GDM1 (cell line): ENCODE measurements at regions not wholly inside any gene's neighbourhood (a gene's known extent, or its start where the extent isn't known, plus 50 kb on each side); places are given as distances from the start of the nearest gene placed in this dataset.

Experiments used
- DNase-seq: peaks from one replicate; lab custom pipeline; 2025; lab: John Stamatoyannopoulos, UW

DNA sequence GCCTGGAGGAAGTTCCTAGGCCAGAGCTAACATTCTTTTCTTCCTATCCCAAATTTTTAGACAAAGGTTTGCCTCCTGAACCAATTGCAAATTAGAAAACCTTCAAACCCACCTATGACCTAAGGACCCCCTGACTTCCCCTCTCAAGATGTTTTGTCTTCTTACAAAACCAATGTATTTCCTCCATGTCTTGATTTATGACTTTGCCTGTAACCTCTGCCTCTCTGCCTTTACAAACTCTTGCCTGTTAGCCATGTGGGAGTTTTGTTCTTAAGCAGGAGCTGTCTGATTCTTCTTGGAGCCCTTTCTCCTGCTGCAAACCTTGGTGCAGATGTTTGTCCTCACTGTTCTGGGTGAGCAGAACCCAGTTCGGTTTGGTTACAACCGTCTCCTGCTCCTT is 222.3 kb upstream of the BOD1L1 start:
- DNase-seq: no peak

DNA sequence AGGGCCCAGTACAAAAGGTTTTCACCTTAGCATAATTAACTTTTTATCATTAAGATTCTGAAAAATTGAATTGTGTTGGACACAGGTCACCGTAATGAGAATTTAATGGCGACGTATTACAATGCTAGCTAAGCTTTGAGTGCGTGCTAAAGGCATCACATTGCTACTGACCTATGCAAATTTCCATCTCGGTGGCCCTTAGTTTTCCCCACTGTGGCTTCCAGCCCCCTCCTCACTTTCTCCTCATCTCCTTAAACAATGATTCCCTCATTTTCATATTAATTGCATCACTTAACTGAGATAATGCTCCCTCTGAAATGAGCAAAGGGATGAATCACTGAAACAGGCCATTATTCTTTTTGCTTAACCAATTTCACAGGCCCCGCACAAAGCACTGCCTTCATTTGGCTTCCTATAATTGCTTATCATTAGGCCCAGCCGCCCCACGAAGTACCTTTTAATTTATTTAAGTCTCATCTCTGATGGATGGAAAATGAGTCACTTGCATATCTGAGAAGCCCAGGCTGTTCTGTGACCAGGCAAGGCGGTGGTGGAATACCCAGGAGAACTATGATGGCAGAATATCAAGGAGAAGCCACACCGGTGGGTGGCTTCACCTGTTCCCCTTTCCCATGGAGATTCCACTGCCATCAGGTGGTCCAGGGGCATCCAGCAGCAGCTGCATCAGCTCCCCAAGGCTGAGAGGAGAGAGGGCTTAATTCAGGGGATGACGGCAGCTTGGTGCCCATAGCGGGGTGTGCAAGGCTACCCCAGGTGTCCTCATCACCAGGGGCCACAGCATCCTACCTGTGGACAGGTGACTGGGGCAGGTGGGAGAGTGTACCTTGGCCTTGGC is 223.8 kb upstream of the BOD1L1 start:
- DNase-seq: no peak

DNA sequence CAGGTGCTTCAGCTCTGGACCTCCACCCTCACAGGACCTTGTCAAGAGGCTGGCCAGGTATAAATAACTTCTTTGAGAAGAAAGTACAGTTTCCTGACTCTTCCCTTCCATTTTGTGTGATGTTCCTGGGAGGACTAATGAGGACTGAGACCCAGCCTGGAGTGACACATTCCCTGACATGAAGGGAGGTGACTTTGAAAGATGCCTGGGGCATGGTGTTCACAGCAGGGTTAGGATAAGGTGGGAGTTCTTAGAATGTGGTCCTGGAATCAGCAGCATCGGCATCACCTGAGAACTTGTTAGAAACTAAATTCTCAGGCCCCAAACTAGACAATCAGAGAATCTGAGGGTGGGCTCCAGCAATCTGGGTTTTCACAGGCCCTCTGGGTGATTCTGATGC is 224.9 kb upstream of the BOD1L1 start:
- DNase-seq: no peak

GRCh38 chr4:13856387-13856786 is 228.9 kb upstream of the BOD1L1 start:
- DNase-seq: no peak

DNA sequence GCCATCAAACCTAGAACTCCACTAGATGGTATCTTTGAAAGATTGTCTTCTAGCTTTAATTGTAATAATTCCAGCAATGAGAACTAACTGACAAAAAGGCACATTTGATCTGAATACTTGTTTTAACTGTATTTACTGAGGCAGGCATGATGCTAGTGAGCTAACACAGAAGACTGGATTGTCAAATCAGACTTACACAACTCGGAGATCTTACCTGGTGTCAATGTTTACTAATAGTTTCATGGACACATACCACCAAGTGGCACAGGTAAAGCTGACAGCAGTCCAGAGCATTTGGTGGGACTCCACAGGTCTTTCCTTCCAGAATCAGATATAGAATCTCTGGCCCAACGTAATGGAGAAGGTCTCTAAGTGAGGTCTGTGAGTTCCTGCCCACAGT is 229.9 kb upstream of the BOD1L1 start:
- DNase-seq: no peak

DNA sequence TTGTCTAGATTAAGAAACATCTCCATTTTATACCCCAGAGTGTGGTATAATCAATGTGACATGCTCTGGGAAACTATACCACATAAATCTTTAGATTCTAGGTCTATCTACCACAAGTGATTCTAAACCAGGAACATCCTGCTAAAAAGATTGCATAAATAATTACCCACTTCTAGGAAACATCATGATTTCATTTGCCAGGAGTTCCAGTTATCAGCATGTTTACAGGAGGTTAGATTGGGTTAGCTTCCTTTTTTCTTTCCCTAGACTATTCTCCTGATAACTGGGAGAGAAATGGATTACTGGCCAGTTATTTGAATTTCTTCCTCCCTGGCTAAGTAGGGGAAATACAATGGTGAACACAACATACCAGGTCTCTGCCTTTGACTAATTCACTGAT is 230.3 kb upstream of the BOD1L1 start:
- DNase-seq: no peak

DNA sequence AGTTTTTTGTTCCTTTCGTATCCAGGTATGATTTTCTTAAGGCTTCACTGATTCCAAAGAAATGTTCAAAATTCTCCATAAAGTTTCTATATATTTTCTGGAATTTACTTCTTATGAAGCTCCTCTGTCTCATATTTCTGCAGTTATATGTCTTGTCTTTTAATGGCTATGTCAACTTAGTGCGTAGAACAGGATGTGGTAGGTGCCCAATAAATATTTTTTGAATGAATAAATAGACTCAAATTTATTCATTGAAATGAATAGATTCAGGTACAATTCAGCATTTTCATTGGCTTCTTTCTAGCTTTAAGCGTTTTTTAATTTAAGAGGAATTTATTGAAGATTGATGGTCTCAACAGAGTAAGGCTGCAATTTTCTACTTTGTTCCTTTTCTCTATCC is 231.9 kb upstream of the BOD1L1 start:
- no peak for DNase-seq

DNA sequence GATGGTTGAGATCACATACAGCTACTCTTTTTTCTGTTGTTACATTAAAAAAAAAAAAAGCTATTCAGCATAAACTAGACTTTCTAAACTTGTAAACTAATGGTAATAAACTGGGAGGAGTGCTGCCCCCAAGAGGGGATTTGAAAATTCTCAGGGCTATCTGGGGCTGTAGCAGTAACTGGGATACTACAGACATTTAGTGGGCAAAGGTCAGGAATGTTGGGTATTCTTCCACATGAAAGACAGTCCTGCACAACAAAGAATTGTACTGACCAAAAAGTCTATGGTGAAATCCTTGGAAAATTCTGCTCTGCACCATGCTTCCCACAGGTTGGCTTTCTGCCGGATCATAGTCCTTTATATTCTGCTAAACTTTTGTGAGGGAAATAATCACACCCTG is 232.6 kb upstream of the BOD1L1 start:
- no peak for DNase-seq

- DNase-seq: no peak
Measured at GRCh38 chr4:13865871-13866669, 238.5 kb upstream of the BOD1L1 start.

DNA sequence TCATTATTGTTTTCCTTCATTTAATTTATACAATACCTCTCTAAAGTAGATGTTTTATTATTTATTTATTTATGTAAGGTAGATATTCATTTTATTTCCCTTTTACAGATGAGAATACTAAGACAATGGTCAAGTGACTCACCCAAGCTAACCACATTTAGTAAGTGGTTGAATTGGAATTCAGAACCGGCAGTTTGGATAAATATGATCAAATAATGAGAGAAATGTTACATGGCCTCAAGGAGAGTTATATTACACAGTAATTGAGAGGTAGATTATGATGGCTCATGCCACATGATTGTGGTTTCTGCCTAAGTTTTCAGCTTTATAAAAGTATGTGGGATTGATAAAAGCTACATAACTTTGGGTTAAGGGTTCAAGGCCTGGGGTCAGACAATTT is 239.4 kb upstream of the BOD1L1 start:
- no peak for DNase-seq

GRCh38 chr4:13872155-13872554 is 244.6 kb upstream of the BOD1L1 start:
- DNase-seq: no peak

- DNase-seq: no peak
Measured at GRCh38 chr4:13872955-13873354, 245.4 kb upstream of the BOD1L1 start.

GRCh38 chr4:13875181-13875580 is 247.7 kb upstream of the BOD1L1 start:
- no peak for DNase-seq

- DNase-seq: no peak
Measured at GRCh38 chr4:13876131-13876530, 248.6 kb upstream of the BOD1L1 start.

DNA sequence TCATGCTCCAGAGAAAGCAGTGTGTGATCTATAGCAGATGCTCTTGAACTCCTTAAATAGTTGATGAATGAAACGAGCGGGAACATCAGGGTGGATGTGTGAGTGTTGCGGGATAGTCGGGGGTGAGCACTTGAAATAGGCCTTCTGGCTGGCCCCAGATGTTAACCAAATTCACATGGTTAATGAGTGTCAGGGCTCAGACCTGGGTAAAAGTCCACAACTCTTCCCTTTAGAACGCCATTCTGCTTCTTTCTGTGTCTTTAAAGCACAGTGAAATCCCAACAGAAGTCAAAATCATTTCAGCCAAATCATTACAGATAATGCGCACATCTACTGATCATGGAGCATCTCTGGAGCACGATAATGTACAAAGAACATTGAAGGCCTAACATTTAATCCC is 249.4 kb upstream of the BOD1L1 start:
- DNase-seq: no peak

DNA sequence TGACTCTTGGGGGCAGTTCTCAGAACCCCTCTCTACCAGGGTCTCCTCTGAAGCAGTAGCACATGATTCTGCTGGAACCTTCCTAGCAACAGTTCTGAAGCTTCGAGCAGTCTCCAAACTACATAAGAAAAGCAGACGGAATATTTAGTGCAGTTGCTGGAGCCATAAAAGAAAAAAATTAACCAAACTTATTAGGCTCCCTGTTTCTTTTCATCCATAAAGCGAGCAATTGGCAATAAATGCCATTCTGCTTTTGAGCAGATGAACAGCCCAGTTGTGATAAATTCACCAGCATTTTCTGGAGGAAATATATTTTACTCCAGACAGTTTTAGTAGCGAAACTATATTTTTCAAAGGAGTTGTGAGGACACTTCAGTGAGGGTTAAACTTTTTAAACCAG is 250.1 kb upstream of the BOD1L1 start:
- DNase-seq: no peak

DNA sequence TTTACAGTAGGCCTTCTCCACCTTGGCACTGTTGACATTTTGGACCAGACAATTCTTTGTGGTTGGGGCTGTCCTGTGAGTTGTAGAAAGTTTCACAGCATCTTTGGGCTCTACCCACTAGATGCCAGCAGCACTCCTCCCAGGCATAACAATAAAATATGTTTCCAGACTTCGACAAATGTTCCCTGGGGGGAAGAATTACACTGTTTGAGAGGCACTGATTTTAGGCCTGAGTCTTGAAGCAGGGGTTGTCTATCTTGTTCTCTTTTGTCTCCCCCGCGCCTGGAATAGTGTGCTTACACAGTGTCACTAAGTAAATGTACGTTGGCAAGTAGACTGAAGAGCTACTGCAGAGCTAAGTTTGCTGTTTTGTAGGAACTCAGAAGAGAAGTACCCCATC is 254.4 kb upstream of the BOD1L1 start:
- DNase-seq: no peak

- DNase-seq: no peak
Measured at GRCh38 chr4:13887010-13887409, 259.5 kb upstream of the BOD1L1 start.

GRCh38 chr4:13888112-13888511 is 260.6 kb upstream of the BOD1L1 start:
- no peak for DNase-seq

- no peak for DNase-seq
Measured at GRCh38 chr4:13891544-13891939, 264.0 kb upstream of the BOD1L1 start.

DNA sequence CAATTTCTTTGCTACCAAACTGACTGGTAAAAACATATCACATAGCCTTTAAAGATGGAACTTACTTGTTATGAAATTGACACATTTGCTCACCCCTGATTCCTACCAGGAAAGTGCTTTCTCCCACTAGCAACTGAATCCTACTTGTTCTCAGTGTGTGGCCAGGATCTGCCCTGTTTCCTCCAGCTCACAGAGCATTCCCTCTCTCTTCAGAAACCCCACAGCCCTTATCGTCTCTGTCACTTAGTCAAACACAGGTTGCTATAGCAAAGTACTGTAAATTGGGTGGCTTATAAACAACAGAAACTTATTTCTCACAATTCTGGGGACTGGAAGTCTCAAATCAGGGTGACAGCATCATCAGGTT is 265.2 kb upstream of the BOD1L1 start:
- no peak for DNase-seq

DNA sequence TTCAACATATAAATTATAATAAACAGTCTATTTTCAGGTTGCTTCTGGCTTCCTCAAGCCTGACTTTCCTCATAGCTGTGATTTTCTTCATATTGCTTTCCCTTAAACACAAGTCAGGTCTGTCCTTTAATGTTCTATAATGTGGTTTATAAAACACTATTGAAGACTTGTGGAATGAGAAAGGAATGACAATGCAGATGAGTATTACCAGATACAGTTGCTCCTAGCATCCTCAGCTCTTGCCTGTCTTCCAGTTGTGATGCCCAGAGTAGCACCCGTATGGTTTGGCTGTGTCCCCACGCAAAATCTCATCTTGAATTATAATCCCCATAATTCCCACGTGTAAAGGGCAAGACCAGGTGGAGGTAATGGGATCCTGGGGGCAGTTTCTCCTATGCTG is 265.7 kb upstream of the BOD1L1 start:
- DNase-seq: no peak

DNA sequence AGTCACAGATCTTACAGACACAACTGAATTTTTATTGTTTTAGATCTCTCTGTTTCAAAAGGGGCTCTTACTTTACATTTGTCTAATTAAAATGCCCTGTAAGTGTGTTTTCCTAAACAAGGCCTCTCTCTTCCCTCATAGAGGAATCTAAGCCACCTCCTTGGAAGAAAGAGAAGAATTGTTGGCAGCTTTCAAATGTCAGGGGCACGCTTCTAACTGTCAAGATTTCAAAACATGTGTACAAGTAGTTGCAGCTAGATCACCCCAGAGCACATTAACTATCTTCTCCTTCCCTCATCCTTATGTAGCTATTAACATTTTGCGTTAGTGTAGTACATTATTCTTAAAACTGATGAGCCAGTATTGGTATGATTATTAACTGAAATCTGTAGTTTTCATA is 266.5 kb upstream of the BOD1L1 start:
- no peak for DNase-seq

- DNase-seq: no peak
Measured at GRCh38 chr4:13900780-13901179, 273.3 kb upstream of the BOD1L1 start.
